Activated CD8-positive, alpha-beta T cell treated with anti-CD3 and anti-CD28 coated beads for 36 hours (primary cell): ENCODE measurements at regions not wholly inside any gene's neighbourhood (a gene's known extent, or its start where the extent isn't known, plus 50 kb on each side); places are given as distances from the start of the nearest gene placed in this dataset.

Experiments
- ATAC-seq: fragments of 200-7000 bp; cut with Tn5 transposase; one replicate; pipeline ENCODE4 v1.10.0; 2021; ENCODE audit warnings: mild to moderate bottlenecking, moderate library complexity
- CTCF ChIA-PET: fragments of 350-600 bp; sonication (Branson Sonifier 250); formaldehyde crosslinking; loops from one replicate; lab custom pipeline; 2021; ENCODE audit warnings: antibody characterized with exemption; lab: Charles Lee
- POLR2A ChIA-PET: fragments of 350-600 bp; sonication (Branson Sonifier 250); formaldehyde crosslinking; loops from one replicate; lab custom pipeline; 2021; ENCODE audit warnings: antibody characterized with exemption; lab: Charles Lee
- DNase-seq: peaks from one replicate; pipeline ENCODE4 v3.0.0-alpha.2; 2020
- H3K27ac Mint-ChIP-seq: one replicate; pipeline ENCODE4 v1.8.0; 2021; ENCODE audit warnings: mild to moderate bottlenecking, mixed read lengths
- H3K27me3 Mint-ChIP-seq: one replicate; pipeline ENCODE4 v1.8.0; 2021; ENCODE audit warnings: mixed read lengths
- H3K36me3 Mint-ChIP-seq: one replicate; pipeline ENCODE4 v1.8.0; 2021; ENCODE audit warnings: low read depth, mixed read lengths
- H3K4me1 Mint-ChIP-seq: one replicate; pipeline ENCODE4 v1.8.0; 2021; ENCODE audit warnings: low read depth, mixed read lengths
- H3K4me3 Mint-ChIP-seq: one replicate; pipeline ENCODE4 v1.8.0; 2021; ENCODE audit warnings: mild to moderate bottlenecking, moderate library complexity, mixed read lengths
- H3K9me3 Mint-ChIP-seq: one replicate; pipeline ENCODE4 v1.8.0; 2021; ENCODE audit warnings: mixed read lengths
- CTCF ChIP-seq: fragments of 200-600 bp; IDR thresholded peaks from one replicate; pipeline ENCODE4 v1.8.0; 2022; ENCODE audit warnings: antibody characterized with exemption, mild to moderate bottlenecking
- intact Hi-C: fragments of 100-400 bp; cut with micrococcal nuclease; formaldehyde crosslinking; loops from one replicate; pipeline ENCODE4 v1.10.0; 2022

GRCh38 chr22:26743149-26743548, 85.8 kb downstream of the MIAT start:
- no peaks in the 10 kb centered on the region for H3K4me1 Mint-ChIP-seq
- TF ChIP-seq CTCF = no peak
- intact Hi-C loops = no loop called here

GRCh38 chr22:26744892-26745808, 87.8 kb downstream of the MIAT start:
- POLR2A ChIA-PET = interaction anchor here (0.7 kb wide), 1 partner anchor 769 kb away, joined by 3 read pairs; no protein-coding TSS in a partner anchor
- no peak for ATAC-seq

More at GRCh38 chr22:26743149-26743548, 85.8 kb downstream of the MIAT start:
- POLR2A ChIA-PET = no interaction called here
- DNase-seq = no peak
- Mint-ChIP-seq H3K36me3 (peaks cover 5% of the 10 kb centered on the region), H3K27me3 (no peaks in the 10 kb centered on the region), H3K9me3 (no peaks in the 10 kb centered on the region), H3K4me3 (no peak overlapping the region), H3K27ac (no peak overlapping the region)
- ATAC-seq = no peak
- CTCF ChIA-PET = no interaction called here

GRCh38 chr22:26746311-26746710, 88.9 kb downstream of the MIAT start:
- no peak for DNase-seq
- no peaks in the 10 kb centered on the region for H3K27me3 Mint-ChIP-seq
- POLR2A ChIA-PET = no interaction called here
- no peak for ATAC-seq
- no peaks in the 10 kb centered on the region for H3K9me3 Mint-ChIP-seq
- H3K4me3 Mint-ChIP-seq = no peak overlapping the region
- no peak for TF ChIP-seq CTCF
- CTCF ChIA-PET = no interaction called here
- H3K27ac Mint-ChIP-seq = no peak overlapping the region
- H3K4me1 Mint-ChIP-seq = peaks cover 3% of the 10 kb centered on the region
- intact Hi-C loops = no loop called here
- H3K36me3 Mint-ChIP-seq = peaks cover 2% of the 10 kb centered on the region

More at GRCh38 chr22:26744892-26745808, 87.8 kb downstream of the MIAT start:
- H3K4me1 Mint-ChIP-seq = no peaks in the 10 kb centered on the region
- no peaks in the 10 kb centered on the region for H3K27me3 Mint-ChIP-seq
- no peak overlapping the region for H3K4me3 Mint-ChIP-seq
- TF ChIP-seq CTCF = no peak
- DNase-seq = no peak
- intact Hi-C loops = no loop called here
- CTCF ChIA-PET = no interaction called here
- no peak overlapping the region for H3K27ac Mint-ChIP-seq
- H3K36me3 Mint-ChIP-seq = peaks cover 5% of the 10 kb centered on the region
- no peaks in the 10 kb centered on the region for H3K9me3 Mint-ChIP-seq

GRCh38 chr22:26748845-26749244, 91.5 kb downstream of the MIAT start:
- ChIA-PET CTCF (interaction anchor here (0.7 to 1.1 kb wide), 2 partner anchors 8 to 39 kb away, joined by 3 read pairs; no protein-coding TSS in a partner anchor), POLR2A (no interaction called here)
- no peak for TF ChIP-seq CTCF
- intact Hi-C loops = no loop called here
- H3K4me1 Mint-ChIP-seq = peaks cover 4% of the 10 kb centered on the region
- no peaks in the 10 kb centered on the region for H3K36me3 Mint-ChIP-seq
- H3K4me3 Mint-ChIP-seq = no peak overlapping the region
- no peak overlapping the region for H3K27ac Mint-ChIP-seq
- no peaks in the 10 kb centered on the region for H3K27me3 Mint-ChIP-seq
- no peak for ATAC-seq
- no peaks in the 10 kb centered on the region for H3K9me3 Mint-ChIP-seq
- DNase-seq = no peak

- intact Hi-C loops = no loop called here
- POLR2A ChIA-PET = no interaction called here
Measured at GRCh38 chr22:26751217-26751616, 93.8 kb downstream of the MIAT start.

More at GRCh38 chr22:26751217-26751616, 93.8 kb downstream of the MIAT start:
- TF ChIP-seq CTCF = no peak
- H3K36me3 Mint-ChIP-seq = no peaks in the 10 kb centered on the region
- peaks cover 4% of the 10 kb centered on the region for H3K4me1 Mint-ChIP-seq
- CTCF ChIA-PET = no interaction called here
- H3K27ac Mint-ChIP-seq = no peak overlapping the region
- H3K27me3 Mint-ChIP-seq = no peaks in the 10 kb centered on the region
- no peak for DNase-seq
- ATAC-seq = no peak
- H3K9me3 Mint-ChIP-seq = no peaks in the 10 kb centered on the region
- H3K4me3 Mint-ChIP-seq = no peak overlapping the region
